HG02610 (cell line): ENCODE measurements at regions not wholly inside any gene's neighbourhood (a gene's known extent, or its start where the extent isn't known, plus 50 kb on each side); places are given as distances from the start of the nearest gene placed in this dataset.

Experiments
- ATAC-seq: cut with Tn5 transposase; IDR thresholded peaks from one replicate; pipeline ENCODE4 v1.9.1; 2021; ENCODE audit warnings: mild to moderate bottlenecking, moderate library complexity; ENCODE audit not compliant: unreplicated experiment

- no peak for ATAC-seq
These were observed 59.0 kb downstream of the NDUFS5 start for GRCh38 chr1:39085174-39085573.

GRCh38 chr1:39086386-39086785, 60.2 kb downstream of the NDUFS5 start:
- no peak for ATAC-seq

GRCh38 chr1:39086865-39087409, 60.8 kb downstream of the NDUFS5 start:
- ATAC-seq: no peak

GRCh38 chr1:39087435-39087834, 61.3 kb downstream of the NDUFS5 start:
- no peak for ATAC-seq

GRCh38 chr1:39088658-39089057, 62.5 kb downstream of the NDUFS5 start:
- no peak for ATAC-seq

- no peak for ATAC-seq
These were observed 63.9 kb downstream of the NDUFS5 start for GRCh38 chr1:39089931-39090521.

- no peak for ATAC-seq
These were observed 64.7 kb downstream of the NDUFS5 start for GRCh38 chr1:39090757-39091380.

GRCh38 chr1:39091845-39092645, 65.9 kb downstream of the NDUFS5 start:
- no peak for ATAC-seq

GRCh38 chr1:39094685-39095084, 68.5 kb downstream of the NDUFS5 start:
- no peak for ATAC-seq

GRCh38 chr1:39098546-39099250, 72.5 kb downstream of the NDUFS5 start:
- no peak for ATAC-seq

- no peak for ATAC-seq
These were observed 76.6 kb downstream of the NDUFS5 start for GRCh38 chr1:39102537-39103327.

- ATAC-seq: no peak
These were observed 77.4 kb downstream of the NDUFS5 start for GRCh38 chr1:39103328-39104157.

GRCh38 chr1:39104158-39105060, 78.3 kb downstream of the NDUFS5 start:
- ATAC-seq: no peak

GRCh38 chr1:39105061-39105840, 79.1 kb downstream of the NDUFS5 start:
- no peak for ATAC-seq

GRCh38 chr1:39105841-39106765, 80.0 kb downstream of the NDUFS5 start:
- peak; percentile 21 for ATAC-seq

GRCh38 chr1:39106801-39107327, 80.7 kb downstream of the NDUFS5 start:
- ATAC-seq: no peak
